ENCODE measurements at regions not wholly inside any gene's neighbourhood (a gene's known extent, or its start where the extent isn't known, plus 50 kb on each side); places are given as distances from the start of the nearest gene placed in this dataset.

- TF ChIP-seq POLR2AphosphoS5 (IDR thresholded peaks at IDR 0.05): no peak
- TF ChIP-seq CTCF (IDR thresholded peaks at IDR 0.05): no peak
These were observed 484.4 kb upstream of the SPRED2 start for GRCh38 chr2:65916785-65917295.

Data from suprapubic skin (tissue), 3 donors.